ENCODE measurements at regions not wholly inside any gene's neighbourhood (a gene's known extent, or its start where the extent isn't known, plus 50 kb on each side); places are given as distances from the start of the nearest gene placed in this dataset.

DNA sequence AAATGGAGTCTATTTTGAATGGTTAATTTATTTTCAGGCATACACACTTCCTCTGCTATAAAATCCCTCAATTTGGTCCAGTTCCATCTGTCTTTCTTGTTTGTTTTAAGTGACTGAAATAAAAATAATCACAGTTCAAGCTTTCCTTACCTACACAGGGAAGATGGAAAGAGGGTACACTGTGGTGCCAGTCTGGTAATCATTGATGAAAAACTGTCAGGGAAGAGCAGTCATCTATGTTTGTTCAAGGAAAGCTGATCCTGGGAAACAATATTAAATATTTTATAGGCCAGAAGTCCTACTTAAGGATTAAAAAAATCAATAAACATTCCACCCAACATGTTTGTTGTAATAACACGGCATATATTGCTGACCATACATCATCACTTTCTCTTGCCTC is 115.2 kb upstream of the KCNMB2 start:
- Histone ChIP-seq H3K4me3 (replicated peaks in 1 of 3; ENCODE audit: insufficient read depth in 1 of 3, low read depth in 1 of 3, low read length in 3 of 3) (no peak overlapping the region), H3K27ac (ENCODE audit: insufficient read depth, low read depth, low read length) (no peak overlapping the region), H3K9me3 (replicated peaks; ENCODE audit: control insufficient read depth, insufficient read depth, low read length) (no peaks in the 10 kb centered on the region), H3K4me1 (ENCODE audit: control insufficient read depth, extremely low read depth, insufficient read depth, low read length) (no peaks in the 10 kb centered on the region), H2AFZ (ENCODE audit: low read depth, low read length) (no peak overlapping the region), H3K27me3 (ENCODE audit: control insufficient read depth in 2 of 2, insufficient read depth in 2 of 2, low read length in 2 of 2) (no peaks in the 10 kb centered on the region), H3K79me2 (ENCODE audit: control insufficient read depth, insufficient read depth, low read length) (no peaks in the 10 kb centered on the region), H4K20me1 (replicated peaks; ENCODE audit: control insufficient read depth, extremely low read depth, insufficient read depth, low read length) (no peaks in the 10 kb centered on the region), H3K4me2 (ENCODE audit: insufficient read depth, low read length) (no peak overlapping the region), H3K9ac (replicated peaks; ENCODE audit: extremely low read depth, insufficient read depth, low read length) (no peak overlapping the region), H3K9me1 (replicated peaks; ENCODE audit: control insufficient read depth, extremely low read depth, insufficient read depth, low read length) (no peaks in the 10 kb centered on the region), H3K36me3 (ENCODE audit: control insufficient read depth in 2 of 2, extremely low read depth in 1 of 2, insufficient read depth in 2 of 2, low read length in 2 of 2) (no peaks in the 10 kb centered on the region)
- BruUV-seq (replicated peaks): no TSS peak
- TF ChIP-seq POLR2A (IDR thresholded peaks at IDR 0.05; ENCODE audit: low read depth, low read length): no peak
- no peak for TF ChIP-seq EZH2 (IDR thresholded peaks at IDR 0.05; ENCODE audit: borderline replicate concordance, low read depth, low read length, severe bottlenecking)
- dilution Hi-C loops (cut with MboI; ENCODE audit: extremely low pct_ligation_motif_present, low sequenced_read_pairs): no loop called here
- DNase-seq (ENCODE audit: low read depth, low spot score) (no peak), FAIRE-seq (no peak)
- CTCF ChIA-PET: interaction anchor here (1.7 kb wide), 1 partner anchor 15 kb away, joined by 7 read pairs; no protein-coding TSS in a partner anchor
- intact Hi-C loops (cut with micrococcal nuclease): no loop called here
- POLR2A ChIA-PET: no interaction called here

DNA sequence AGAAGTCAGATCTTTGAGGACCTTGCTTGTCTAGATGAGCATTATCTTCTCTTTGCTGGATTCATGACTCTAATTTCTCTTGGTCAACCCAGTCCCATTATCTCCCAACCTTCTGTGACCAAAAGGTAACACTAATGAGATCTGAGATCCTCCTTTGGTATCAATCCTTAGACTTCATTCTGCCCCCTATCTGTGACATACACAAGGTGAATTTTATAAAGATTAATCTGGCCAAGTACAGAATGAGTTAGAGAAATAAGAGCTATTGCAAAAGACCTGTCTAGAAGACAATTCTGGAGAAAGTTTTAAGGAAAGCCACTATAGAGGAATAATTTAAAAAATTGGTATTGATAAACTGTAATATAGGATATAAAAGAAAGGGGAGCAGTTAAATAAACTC is 113.8 kb upstream of the KCNMB2 start:
- ChIA-PET CTCF (interaction anchor here (1.0 to 1.8 kb wide), 2 partner anchors 11 to 14 kb away, joined by 4 to 7 read pairs; no protein-coding TSS in a partner anchor), POLR2A (no interaction called here)
- H3K9me3 ChIP-seq (replicated peaks; ENCODE audit: control insufficient read depth, insufficient read depth, low read length): no peaks in the 10 kb centered on the region
- H3K4me2 ChIP-seq (ENCODE audit: insufficient read depth, low read length): no peak overlapping the region
- no peak for TF ChIP-seq POLR2A (IDR thresholded peaks at IDR 0.05; ENCODE audit: low read depth, low read length)
- no peak for TF ChIP-seq FOS (IDR thresholded peaks at IDR 0.05; ENCODE audit: borderline replicate concordance, insufficient read depth, low read length)
- TF ChIP-seq, protein P1, sequence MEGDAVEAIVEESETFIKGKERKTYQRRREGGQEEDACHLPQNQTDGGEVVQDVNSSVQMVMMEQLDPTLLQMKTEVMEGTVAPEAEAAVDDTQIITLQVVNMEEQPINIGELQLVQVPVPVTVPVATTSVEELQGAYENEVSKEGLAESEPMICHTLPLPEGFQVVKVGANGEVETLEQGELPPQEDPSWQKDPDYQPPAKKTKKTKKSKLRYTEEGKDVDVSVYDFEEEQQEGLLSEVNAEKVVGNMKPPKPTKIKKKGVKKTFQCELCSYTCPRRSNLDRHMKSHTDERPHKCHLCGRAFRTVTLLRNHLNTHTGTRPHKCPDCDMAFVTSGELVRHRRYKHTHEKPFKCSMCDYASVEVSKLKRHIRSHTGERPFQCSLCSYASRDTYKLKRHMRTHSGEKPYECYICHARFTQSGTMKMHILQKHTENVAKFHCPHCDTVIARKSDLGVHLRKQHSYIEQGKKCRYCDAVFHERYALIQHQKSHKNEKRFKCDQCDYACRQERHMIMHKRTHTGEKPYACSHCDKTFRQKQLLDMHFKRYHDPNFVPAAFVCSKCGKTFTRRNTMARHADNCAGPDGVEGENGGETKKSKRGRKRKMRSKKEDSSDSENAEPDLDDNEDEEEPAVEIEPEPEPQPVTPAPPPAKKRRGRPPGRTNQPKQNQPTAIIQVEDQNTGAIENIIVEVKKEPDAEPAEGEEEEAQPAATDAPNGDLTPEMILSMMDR (IDR thresholded peaks at IDR 0.05; ENCODE audit: extremely low read depth in 1 of 2, insufficient read depth in 1 of 2, low read depth in 1 of 2, low read length in 2 of 2): no peak
- TF ChIP-seq EZH2 (IDR thresholded peaks at IDR 0.05; ENCODE audit: borderline replicate concordance, low read depth, low read length, severe bottlenecking): no peak
- no peak for TF ChIP-seq MYC (IDR thresholded peaks at IDR 0.05; ENCODE audit: low read depth, low read length)
- TF ChIP-seq JUN (IDR thresholded peaks at IDR 0.05; ENCODE audit: borderline replicate concordance, insufficient read depth, insufficient read length, low read depth): no peak
- TF ChIP-seq GATA2 (IDR thresholded peaks at IDR 0.05; ENCODE audit: insufficient read depth, insufficient read length, low read depth, low read length): no peak
- no peak for FAIRE-seq
- no peaks in the 10 kb centered on the region for H3K4me1 ChIP-seq (ENCODE audit: control insufficient read depth, extremely low read depth, insufficient read depth, low read length)
- intact Hi-C loops (cut with micrococcal nuclease) (no loop called here), dilution Hi-C loops (cut with MboI; ENCODE audit: extremely low pct_ligation_motif_present, low sequenced_read_pairs) (no loop called here)
- no peak overlapping the region for H2AFZ ChIP-seq (ENCODE audit: low read depth, low read length)
- no TSS peak for BruUV-seq (replicated peaks)
- H3K9ac ChIP-seq (replicated peaks; ENCODE audit: extremely low read depth, insufficient read depth, low read length): no peak overlapping the region
- H3K4me3 ChIP-seq (replicated peaks in 1 of 3; ENCODE audit: insufficient read depth in 1 of 3, low read depth in 1 of 3, low read length in 3 of 3): no peak overlapping the region
- no peaks in the 10 kb centered on the region for H3K79me2 ChIP-seq (ENCODE audit: control insufficient read depth, insufficient read depth, low read length)
- H3K36me3 ChIP-seq (ENCODE audit: control insufficient read depth in 2 of 2, extremely low read depth in 1 of 2, insufficient read depth in 2 of 2, low read length in 2 of 2): no peaks in the 10 kb centered on the region
- H3K27me3 ChIP-seq (ENCODE audit: control insufficient read depth in 2 of 2, insufficient read depth in 2 of 2, low read length in 2 of 2): no peaks in the 10 kb centered on the region
- H4K20me1 ChIP-seq (replicated peaks; ENCODE audit: control insufficient read depth, extremely low read depth, insufficient read depth, low read length): no peaks in the 10 kb centered on the region
- no peak overlapping the region for H3K27ac ChIP-seq (ENCODE audit: insufficient read depth, low read depth, low read length)
- no peak for DNase-seq (ENCODE audit: low read depth, low spot score)
- no peaks in the 10 kb centered on the region for H3K9me1 ChIP-seq (replicated peaks; ENCODE audit: control insufficient read depth, extremely low read depth, insufficient read depth, low read length)
